ENCODE measurements at regions not wholly inside any gene's neighbourhood (a gene's known extent, or its start where the extent isn't known, plus 50 kb on each side); places are given as distances from the start of the nearest gene placed in this dataset.

- DNase-seq (ENCODE audit: low read depth in 1 of 2, low spot score in 1 of 2) = no peak
- 33% methylated on average over 9 of the region's 9 CpGs for WGBS (ENCODE audit: missing lambda C conversion rate)
- H3K9me3 ChIP-seq = no peaks in the 10 kb centered on the region
- CTCF ChIA-PET = no interaction called here
- H3K27ac ChIP-seq = no peak overlapping the region
- H3K4me3 ChIP-seq = no peak overlapping the region
- FAIRE-seq = no peak
- no peak for TF ChIP-seq HDAC2 (IDR thresholded peaks at IDR 0.05)
- no peak for TF ChIP-seq RCOR1 (IDR thresholded peaks at IDR 0.05; ENCODE audit: low read depth, low read length)
- no peak for TF ChIP-seq NFE2L2 (conservative IDR thresholded peaks at IDR 0.05; ENCODE audit: low read length)
- TF ChIP-seq ZNF302 (CRISPR knock-in tag; IDR thresholded peaks at IDR 0.05) = no peak
- no peak for TF ChIP-seq EHMT2 (IDR thresholded peaks at IDR 0.05; ENCODE audit: low read depth)
- TF ChIP-seq FOXS1 (CRISPR knock-in tag; IDR thresholded peaks at IDR 0.05) = no peak
- TF ChIP-seq KDM5A (IDR thresholded peaks at IDR 0.05) = no peak
- TF ChIP-seq, protein P1, sequence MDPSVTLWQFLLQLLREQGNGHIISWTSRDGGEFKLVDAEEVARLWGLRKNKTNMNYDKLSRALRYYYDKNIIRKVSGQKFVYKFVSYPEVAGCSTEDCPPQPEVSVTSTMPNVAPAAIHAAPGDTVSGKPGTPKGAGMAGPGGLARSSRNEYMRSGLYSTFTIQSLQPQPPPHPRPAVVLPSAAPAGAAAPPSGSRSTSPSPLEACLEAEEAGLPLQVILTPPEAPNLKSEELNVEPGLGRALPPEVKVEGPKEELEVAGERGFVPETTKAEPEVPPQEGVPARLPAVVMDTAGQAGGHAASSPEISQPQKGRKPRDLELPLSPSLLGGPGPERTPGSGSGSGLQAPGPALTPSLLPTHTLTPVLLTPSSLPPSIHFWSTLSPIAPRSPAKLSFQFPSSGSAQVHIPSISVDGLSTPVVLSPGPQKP (IDR thresholded peaks at IDR 0.05; ENCODE audit: low read depth, low read length) = no peak
- TF ChIP-seq CBX2 (IDR thresholded peaks at IDR 0.05; ENCODE audit: borderline replicate concordance, low read depth) = no peak
- TF ChIP-seq MAFK (IDR thresholded peaks at IDR 0.05; ENCODE audit: partially characterized antibody) = no peak
- H3K4me2 ChIP-seq = no peak overlapping the region
- H3K4me1 ChIP-seq = no peaks in the 10 kb centered on the region
- POLR2A ChIA-PET = no interaction called here
- no peak for ATAC-seq
Measured at GRCh38 chr11:127451861-127452260, 451.3 kb upstream of the KIRREL3 start.

GRCh38 chr11:127448101-127448500 is 447.5 kb upstream of the KIRREL3 start:
- TF ChIP-seq CEBPB (IDR thresholded peaks at IDR 0.05) (no peak), TFCP2L1 (CRISPR knock-in tag; IDR thresholded peaks at IDR 0.05) (no peak), ESRRA (IDR thresholded peaks at IDR 0.05; ENCODE audit: borderline replicate concordance, low read length) (no peak), ZFP36 (IDR thresholded peaks at IDR 0.05; ENCODE audit: borderline replicate concordance, partially characterized antibody) (no peak), BHLHE40 (IDR thresholded peaks at IDR 0.05; ENCODE audit: low read depth, low read length) (no peak), EHF (CRISPR knock-in tag; IDR thresholded peaks at IDR 0.05) (no peak), ZSCAN20 (CRISPR knock-in tag; IDR thresholded peaks at IDR 0.05) (no peak), RARB (CRISPR knock-in tag; IDR thresholded peaks at IDR 0.05) (no peak), MAZ (IDR thresholded peaks at IDR 0.05; ENCODE audit: borderline replicate concordance, low read depth, low read length) (no peak)

DNA sequence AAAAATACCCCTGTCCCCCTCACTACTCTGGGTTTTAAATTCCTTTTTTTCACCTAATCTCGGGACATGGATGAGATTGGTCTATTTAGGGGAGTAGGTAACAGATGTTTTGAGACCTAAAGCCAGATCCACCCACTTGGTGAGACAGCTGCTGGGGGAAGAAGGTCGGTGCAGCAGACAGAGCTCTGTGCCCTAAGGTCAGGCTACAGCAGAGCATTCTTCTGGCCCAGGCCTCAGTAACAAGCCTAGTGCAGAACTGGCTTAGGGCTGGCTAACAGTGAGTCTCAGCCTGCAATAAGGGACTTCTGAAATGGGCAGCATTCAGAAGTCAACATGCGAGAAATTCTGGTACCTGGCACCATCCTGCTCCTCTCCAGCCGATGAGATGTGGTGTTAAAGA is 444.9 kb upstream of the KIRREL3 start:
- no peak overlapping the region for H3K4me2 ChIP-seq
- no peak overlapping the region for H3K4me3 ChIP-seq
- ChIA-PET CTCF (no interaction called here), POLR2A (no interaction called here)
- H3K9me3 ChIP-seq = no peaks in the 10 kb centered on the region
- no peak overlapping the region for H3K27ac ChIP-seq
- TF ChIP-seq MAZ (IDR thresholded peaks at IDR 0.05; ENCODE audit: borderline replicate concordance, low read depth, low read length) (no peak), FOSB (CRISPR knock-in tag; IDR thresholded peaks at IDR 0.05) (no peak), JUNB (IDR thresholded peaks at IDR 0.05) (no peak), HDAC2 (IDR thresholded peaks at IDR 0.05) (no peak), CHD2 (IDR thresholded peaks at IDR 0.05; ENCODE audit: low read length, partially characterized antibody) (no peak)
- TF ChIP-seq, protein P2, sequence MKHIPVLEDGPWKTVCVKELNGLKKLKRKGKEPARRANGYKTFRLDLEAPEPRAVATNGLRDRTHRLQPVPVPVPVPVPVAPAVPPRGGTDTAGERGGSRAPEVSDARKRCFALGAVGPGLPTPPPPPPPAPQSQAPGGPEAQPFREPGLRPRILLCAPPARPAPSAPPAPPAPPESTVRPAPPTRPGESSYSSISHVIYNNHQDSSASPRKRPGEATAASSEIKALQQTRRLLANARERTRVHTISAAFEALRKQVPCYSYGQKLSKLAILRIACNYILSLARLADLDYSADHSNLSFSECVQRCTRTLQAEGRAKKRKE (CRISPR knock-in tag; IDR thresholded peaks at IDR 0.05; ENCODE audit: low read depth) = no peak
- DNase-seq (ENCODE audit: low read depth in 1 of 2, low spot score in 1 of 2) (no peak), ATAC-seq (no peak), FAIRE-seq (no peak)
- 2% methylated on average over 4 of the region's 4 CpGs for WGBS (ENCODE audit: missing lambda C conversion rate)
- H3K4me1 ChIP-seq = no peaks in the 10 kb centered on the region

More at GRCh38 chr11:127448101-127448500, 447.5 kb upstream of the KIRREL3 start:
- ATAC-seq (no peak), DNase-seq (ENCODE audit: low read depth in 1 of 2, low spot score in 1 of 2) (no peak), FAIRE-seq (no peak)
- no peak overlapping the region for H3K4me3 ChIP-seq
- no peaks in the 10 kb centered on the region for H3K4me1 ChIP-seq
- H3K9me3 ChIP-seq = no peaks in the 10 kb centered on the region
- CTCF ChIA-PET = interaction anchor here (1.0 kb wide), 1 partner anchor 9 kb away, joined by 3 read pairs; no protein-coding TSS in a partner anchor
- 14% methylated on average over 7 of the region's 10 CpGs for WGBS (ENCODE audit: missing lambda C conversion rate)
- POLR2A ChIA-PET = no interaction called here
- H3K27ac ChIP-seq = no peak overlapping the region
- H3K4me2 ChIP-seq = no peak overlapping the region
